Pancreas (tissue), 10 donors: ENCODE measurements at regions not wholly inside any gene's neighbourhood (a gene's known extent, or its start where the extent isn't known, plus 50 kb on each side); places are given as distances from the start of the nearest gene placed in this dataset.
"Not testable (repeated sequence)": the region's sequence is repeated elsewhere in the genome, so short reads cannot be mapped to it uniquely, and the experiment has no call there.

Experiments
- ATAC-seq, 4 donors: fragments of 200-7000 bp; cut with Tn5 transposase; one replicate each; pipeline versions ENCODE4 v1.8.0 to v1.9.1; 2020; ENCODE audit warnings: mild to moderate bottlenecking in 4 of 4, moderate library complexity in 4 of 4
- DNase-seq, 6 donors: peaks; one replicate each; pipeline ENCODE4 v3.0.0-alpha.2; 2020
- FAIRE-seq: peaks from 2 replicates; lab custom pipeline; 2012; peaks lifted over from hg19 to GRCh38; lab: Jason Lieb, UNC
- H3K27ac ChIP-seq, 4 donors: fragments of 200-600 bp; sonication (generic); 1 replicate in 3 of 4; 2 replicates in 1 of 4; pipeline versions ENCODE4 v1.5.0 to v1.8.0; 2020
- H3K27me3 ChIP-seq, 4 donors: fragments of 200-600 bp; one replicate each; pipeline ENCODE4 v1.8.0; 2021
- H3K36me3 ChIP-seq, 3 donors: fragments of 200-600 bp; sonication (generic) in 1 of 3; one replicate each; pipeline versions ENCODE4 v1.5.0 to v1.8.0; 2020 to 2021
- H3K4me1 ChIP-seq, 3 donors: fragments of 200-600 bp; one replicate each; pipeline ENCODE4 v1.8.0; 2021
- H3K4me3 ChIP-seq, 4 donors: fragments of 200-600 bp; sonication (generic) in 2 of 4; one replicate each; pipeline versions ENCODE4 v1.5.0 to v1.8.0; 2020 to 2021
- H3K9me3 ChIP-seq, 4 donors: fragments of 200-600 bp; one replicate each; pipeline ENCODE4 v1.8.0; 2021
- WGBS, 2 donors: extraction: QIAGEN DNeasy Blood & Tissue Kit; methylation state at CpG; one replicate each; pipeline ENCODE4 v1.1.7; 2013; 5-methylcytosine and 5-hydroxymethylcytosine counted together
- intact Hi-C, 3 donors: fragments of 100-400 bp; cut with DNase I; formaldehyde crosslinking; loops; one replicate each; pipeline versions ENCODE4 v1.11.1 to v1.14.2; 2022
- TF ChIP-seq, protein P1 (sequence below), 4 donors: fragments of 200-600 bp; sonication (generic) in 3 of 4; IDR thresholded peaks; one replicate each; pipeline versions ENCODE4 v1.5.0 to v1.8.0; 2021; ENCODE audit warnings: antibody characterized with exemption in 4 of 4
- donor health status: healthy with polysubstance abuse.
- donor health status: DM: no; HTN: no; CAD: no; lungs with moderate emphysema.
- donor health status: DM: no; HTN: no; CAD: no.
- donor health status: control.
- donor health status: control.
- donor health status: Bipolar disorder and iron deficiency.
- donor health status: DM: yes; HTN: yes; CAD: no.
- donor health status: DM: no; HTN: no; CAD: no.
- donor health status: DM: no; HTN: no; CAD: no.
- donor health status: DM: yes; HTN: yes; CAD: no.

DNA sequence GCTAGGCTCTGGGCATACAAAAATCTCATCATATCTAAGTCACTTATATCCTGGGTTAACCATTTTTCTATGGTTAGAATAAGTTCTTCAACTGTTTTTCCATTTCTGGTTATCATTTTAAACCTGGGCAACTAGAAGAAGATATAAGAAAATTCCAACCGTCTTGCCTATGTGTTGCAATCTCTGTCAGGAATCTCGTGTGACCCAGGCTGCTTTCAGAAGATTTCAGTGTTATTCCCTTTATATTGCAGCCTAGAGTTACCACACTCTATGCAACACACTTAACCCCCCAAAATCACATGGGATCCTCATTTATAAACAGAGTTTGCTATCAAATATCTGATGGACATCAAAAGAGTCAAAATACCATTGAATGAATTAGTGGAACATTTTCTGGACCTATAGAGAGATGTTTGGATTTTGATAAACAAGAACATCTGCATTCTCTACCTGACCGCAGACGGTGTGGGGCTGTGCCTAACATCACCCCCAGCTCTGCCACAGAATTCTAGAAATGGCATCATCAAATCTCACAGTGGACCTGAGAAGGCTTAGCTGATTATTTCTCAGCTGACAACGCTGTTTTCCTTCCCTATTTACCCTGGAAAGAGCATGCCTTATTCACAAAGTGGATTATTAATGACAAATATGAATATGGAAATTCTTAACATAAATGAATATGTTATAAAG, 515.7 kb downstream of the NTRK3 start:
- Histone ChIP-seq H3K4me1 (no peaks in the 10 kb centered on the region), H3K4me3 (no peak overlapping the region), H3K27ac (no peak overlapping the region), H3K36me3 (no peaks in the 10 kb centered on the region), H3K27me3 (no peaks in the 10 kb centered on the region), H3K9me3 (no peaks in the 10 kb centered on the region)
- FAIRE-seq (no peak), DNase-seq (no peak), ATAC-seq (no peak)
- 47 to 66% methylated on average over 5 of the region's 5 CpGs for WGBS, 2 donors
- intact Hi-C loops = no loop called here
- TF ChIP-seq, protein P1, sequence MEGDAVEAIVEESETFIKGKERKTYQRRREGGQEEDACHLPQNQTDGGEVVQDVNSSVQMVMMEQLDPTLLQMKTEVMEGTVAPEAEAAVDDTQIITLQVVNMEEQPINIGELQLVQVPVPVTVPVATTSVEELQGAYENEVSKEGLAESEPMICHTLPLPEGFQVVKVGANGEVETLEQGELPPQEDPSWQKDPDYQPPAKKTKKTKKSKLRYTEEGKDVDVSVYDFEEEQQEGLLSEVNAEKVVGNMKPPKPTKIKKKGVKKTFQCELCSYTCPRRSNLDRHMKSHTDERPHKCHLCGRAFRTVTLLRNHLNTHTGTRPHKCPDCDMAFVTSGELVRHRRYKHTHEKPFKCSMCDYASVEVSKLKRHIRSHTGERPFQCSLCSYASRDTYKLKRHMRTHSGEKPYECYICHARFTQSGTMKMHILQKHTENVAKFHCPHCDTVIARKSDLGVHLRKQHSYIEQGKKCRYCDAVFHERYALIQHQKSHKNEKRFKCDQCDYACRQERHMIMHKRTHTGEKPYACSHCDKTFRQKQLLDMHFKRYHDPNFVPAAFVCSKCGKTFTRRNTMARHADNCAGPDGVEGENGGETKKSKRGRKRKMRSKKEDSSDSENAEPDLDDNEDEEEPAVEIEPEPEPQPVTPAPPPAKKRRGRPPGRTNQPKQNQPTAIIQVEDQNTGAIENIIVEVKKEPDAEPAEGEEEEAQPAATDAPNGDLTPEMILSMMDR (IDR thresholded peaks at IDR 0.05) = no peak

DNA sequence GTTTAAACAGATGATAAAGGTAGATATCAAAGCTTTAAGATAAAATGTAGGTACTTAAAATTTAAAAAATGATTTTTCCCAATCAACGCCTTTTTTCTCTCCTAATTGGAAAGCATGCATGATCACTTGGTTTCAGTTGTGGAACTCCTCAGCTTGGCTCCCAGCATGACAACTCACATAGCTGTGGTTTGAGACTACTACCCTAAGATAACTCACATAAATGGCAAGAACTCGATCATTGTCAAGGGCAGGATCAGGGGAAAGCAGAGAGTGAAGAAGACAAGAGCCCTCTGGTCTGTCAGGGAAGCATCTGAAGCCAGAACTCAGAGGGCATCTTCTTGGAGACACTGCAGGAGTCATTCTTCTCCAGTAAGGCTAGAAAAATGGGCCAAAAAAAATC, 516.7 kb downstream of the NTRK3 start:
- intact Hi-C loops = no loop called here
- Histone ChIP-seq H3K36me3 (no peaks in the 10 kb centered on the region), H3K27ac (no peak overlapping the region), H3K4me3 (no peak overlapping the region), H3K9me3 (no peaks in the 10 kb centered on the region), H3K27me3 (no peaks in the 10 kb centered on the region), H3K4me1 (no peaks in the 10 kb centered on the region)
- 38 to 57% methylated on average over 2 of the region's 2 CpGs for WGBS, 2 donors
- FAIRE-seq (no peak), DNase-seq (no peak), ATAC-seq (no peak)
- TF ChIP-seq, protein P1 (IDR thresholded peaks at IDR 0.05) = no peak

DNA sequence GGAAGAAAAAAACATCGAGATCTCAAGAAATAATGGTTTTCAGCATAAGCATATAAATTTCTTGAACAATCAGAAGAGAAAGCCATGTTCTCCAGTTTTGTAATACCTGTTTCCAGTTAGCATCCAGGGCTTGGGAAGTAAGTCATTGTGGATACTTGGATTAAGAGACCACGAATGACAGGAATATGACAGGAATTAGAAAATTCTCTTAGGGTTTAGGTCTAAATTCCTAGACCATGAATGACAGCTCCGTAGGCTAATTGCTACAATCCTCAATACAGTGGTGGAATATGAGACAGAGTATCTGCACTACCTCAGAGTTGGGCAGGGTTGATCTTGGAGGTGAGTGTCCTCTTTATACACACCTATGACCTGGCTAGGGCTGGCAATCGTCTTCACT, 517.5 kb downstream of the NTRK3 start:
- H3K9me3 ChIP-seq = no peaks in the 10 kb centered on the region
- WGBS, 2 donors = 52 to 68% methylated on average over 4 of the region's 4 CpGs
- no peak overlapping the region for H3K27ac ChIP-seq
- H3K4me3 ChIP-seq = no peak overlapping the region
- DNase-seq (no peak), ATAC-seq (no peak), FAIRE-seq (no peak)
- intact Hi-C loops = no loop called here
- H3K36me3 ChIP-seq = no peaks in the 10 kb centered on the region
- H3K4me1 ChIP-seq = no peaks in the 10 kb centered on the region
- H3K27me3 ChIP-seq = no peaks in the 10 kb centered on the region
- TF ChIP-seq, protein P1 (IDR thresholded peaks at IDR 0.05) = no peak

DNA sequence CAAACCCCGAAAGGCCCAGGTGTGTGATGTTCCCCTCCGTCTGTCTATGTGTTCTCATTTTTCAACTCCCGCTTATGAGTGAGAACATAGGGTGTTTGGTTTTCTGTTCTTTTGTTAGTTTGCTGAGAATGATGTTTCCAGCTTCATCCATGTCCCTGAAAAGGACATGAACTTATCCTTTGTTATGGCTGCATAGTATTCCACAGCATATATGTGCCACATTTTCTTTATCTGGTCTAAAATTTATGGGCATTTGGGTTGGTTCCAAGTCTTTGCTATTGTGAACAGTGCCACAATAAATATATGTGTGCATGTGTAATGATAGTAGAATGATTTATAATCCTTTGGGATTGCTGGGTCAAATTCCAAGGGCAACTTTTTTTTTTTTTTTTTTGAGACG, 519.1 kb downstream of the NTRK3 start:
- FAIRE-seq, H3K9me3 ChIP-seq, DNase-seq, H3K36me3 ChIP-seq, H3K4me1 ChIP-seq, H3K27ac ChIP-seq, intact Hi-C loops, H3K27me3 ChIP-seq, ATAC-seq, H3K4me3 ChIP-seq: not testable (repeated sequence)
- 83 to 91% methylated on average over 4 of the region's 4 CpGs for WGBS, 2 donors

DNA sequence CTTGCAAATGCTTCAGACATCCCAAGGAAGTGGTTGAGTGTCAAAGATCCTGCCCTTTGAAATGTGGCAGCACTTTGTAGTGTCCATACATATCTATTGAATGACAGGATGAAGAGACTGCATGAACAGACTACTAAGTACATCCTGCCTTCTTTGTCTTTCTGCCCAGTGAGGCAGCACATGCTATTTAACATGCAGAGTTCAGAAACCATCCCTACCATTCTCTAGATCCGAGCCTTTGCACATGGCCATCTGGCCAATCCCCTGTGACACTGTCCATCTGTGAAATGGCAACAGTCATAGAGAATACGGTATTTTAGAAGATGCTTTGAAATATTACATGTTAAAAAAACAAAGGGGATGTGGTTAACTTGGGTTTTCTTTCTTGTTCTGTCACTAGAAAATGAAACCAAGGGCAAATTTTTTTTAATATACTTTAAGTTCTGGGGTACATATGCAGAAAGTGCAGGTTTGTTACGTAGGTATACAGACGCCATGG, 519.6 kb downstream of the NTRK3 start:
- FAIRE-seq = no peak
- TF ChIP-seq, protein P1 (IDR thresholded peaks at IDR 0.05) = no peak
- Histone ChIP-seq H3K27me3 (no peaks in the 10 kb centered on the region), H3K9me3 (no peaks in the 10 kb centered on the region), H3K4me1 (no peaks in the 10 kb centered on the region), H3K4me3 (no peak overlapping the region), H3K36me3 (no peaks in the 10 kb centered on the region), H3K27ac (no peak overlapping the region)
- intact Hi-C loops = no loop called here
- 58 to 67% methylated on average over 4 of the region's 4 CpGs for WGBS, 2 donors
- no peak for ATAC-seq
- DNase-seq = no peak
